ENCODE measurements at regions not wholly inside any gene's neighbourhood (a gene's known extent, or its start where the extent isn't known, plus 50 kb on each side); places are given as distances from the start of the nearest gene placed in this dataset.

DNA sequence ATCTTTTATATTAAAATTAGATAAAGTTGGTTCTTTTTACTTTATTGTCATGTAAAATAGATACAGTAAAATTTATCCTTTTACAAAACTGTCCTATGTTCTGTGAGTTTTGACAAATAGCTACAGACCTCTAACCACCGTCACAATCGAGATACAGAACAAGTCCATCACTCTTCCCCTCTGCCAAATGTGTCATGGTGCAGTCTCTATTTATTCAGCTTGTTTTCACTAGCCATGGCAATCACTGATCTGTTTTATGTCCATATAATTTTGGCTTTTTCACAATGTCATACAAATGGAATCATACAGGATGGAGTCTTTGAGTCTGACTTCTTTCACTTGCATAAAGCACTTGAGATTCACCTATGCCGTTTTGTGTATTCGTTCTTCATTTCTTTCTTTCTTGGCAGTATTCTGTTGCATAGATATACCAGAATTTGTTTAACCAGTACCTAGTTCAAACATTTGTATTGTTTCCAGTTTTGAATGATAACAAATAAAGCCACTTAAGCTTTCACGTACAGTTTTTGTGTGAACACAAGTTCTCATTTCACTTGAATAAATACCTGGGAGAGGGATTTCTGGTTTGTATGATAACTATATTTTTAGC is 273.2 kb upstream of the MPDZ start:
- DNase-seq (ENCODE audit: low spot score), result no peak

GRCh38 chr9:13550519-13550918 is 271.0 kb upstream of the MPDZ start:
- DNase-seq (ENCODE audit: low spot score), result no peak

- no peak for DNase-seq (ENCODE audit: low spot score)
These were observed 269.0 kb upstream of the MPDZ start for GRCh38 chr9:13548535-13548934.

- no peak for DNase-seq (ENCODE audit: low spot score)
These were observed 255.6 kb upstream of the MPDZ start for GRCh38 chr9:13535141-13535540.

DNA sequence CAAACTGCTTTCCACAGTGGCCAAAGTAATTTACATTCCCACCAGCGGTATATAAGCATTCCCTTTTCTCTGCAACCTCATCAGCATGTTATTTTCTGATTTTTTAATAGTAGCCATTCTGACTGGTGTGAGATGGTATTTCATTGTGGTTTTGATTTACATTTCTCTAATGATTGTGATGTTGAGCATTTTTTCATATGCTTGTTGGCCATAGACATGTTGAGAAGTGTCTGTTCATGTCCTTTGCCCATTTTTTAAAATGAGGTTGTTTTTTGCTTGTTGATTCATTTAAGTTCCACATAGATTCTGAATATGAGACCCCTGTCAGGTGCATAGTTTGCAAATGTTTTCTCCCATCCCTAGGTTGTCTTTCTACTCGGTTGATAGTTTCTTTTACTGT is 254.5 kb upstream of the MPDZ start:
- no peak for DNase-seq (ENCODE audit: low spot score)

- no peak for DNase-seq (ENCODE audit: low spot score)
These were observed 252.9 kb upstream of the MPDZ start for GRCh38 chr9:13532407-13532806.

DNA sequence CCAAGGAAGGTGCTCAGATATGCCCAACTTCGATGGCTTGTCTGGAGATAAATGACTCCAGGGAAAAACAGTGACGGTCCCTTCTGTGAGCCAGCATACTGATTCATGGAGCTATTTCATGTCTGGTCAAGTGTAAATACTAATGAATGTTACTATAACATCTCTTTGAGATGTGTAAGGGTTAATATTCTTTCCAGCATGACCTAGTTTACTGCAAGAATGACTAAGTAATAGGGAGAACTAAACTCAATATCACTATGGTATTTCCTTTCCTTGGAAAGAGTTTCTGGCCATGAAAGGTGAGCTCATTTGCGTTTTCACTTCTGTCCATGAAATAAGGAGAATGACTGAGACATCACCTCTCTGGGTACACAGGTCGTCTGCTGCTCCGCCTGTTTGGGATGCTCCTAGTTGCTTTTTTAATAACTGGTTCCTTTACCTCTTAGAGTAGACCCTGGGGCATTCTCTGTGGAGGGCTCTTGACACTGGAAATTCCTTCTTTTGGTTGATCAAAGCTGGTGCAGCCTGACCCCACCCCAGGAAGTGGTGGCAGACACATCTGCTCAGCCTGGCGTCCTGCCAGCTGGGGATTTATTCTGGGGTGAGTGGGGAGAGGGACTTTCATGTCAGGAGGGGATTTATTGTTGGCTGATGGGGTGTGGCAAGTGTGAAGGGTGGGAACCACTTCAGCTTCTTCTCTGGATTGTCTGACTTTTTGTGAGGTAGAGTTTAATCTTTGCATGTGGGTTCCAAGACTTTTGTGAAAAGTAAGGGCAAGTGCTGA is 250.0 kb upstream of the MPDZ start:
- no peak for DNase-seq (ENCODE audit: low spot score)

- DNase-seq (ENCODE audit: low spot score), result no peak
These were observed 244.8 kb upstream of the MPDZ start for GRCh38 chr9:13524245-13524644.

DNA sequence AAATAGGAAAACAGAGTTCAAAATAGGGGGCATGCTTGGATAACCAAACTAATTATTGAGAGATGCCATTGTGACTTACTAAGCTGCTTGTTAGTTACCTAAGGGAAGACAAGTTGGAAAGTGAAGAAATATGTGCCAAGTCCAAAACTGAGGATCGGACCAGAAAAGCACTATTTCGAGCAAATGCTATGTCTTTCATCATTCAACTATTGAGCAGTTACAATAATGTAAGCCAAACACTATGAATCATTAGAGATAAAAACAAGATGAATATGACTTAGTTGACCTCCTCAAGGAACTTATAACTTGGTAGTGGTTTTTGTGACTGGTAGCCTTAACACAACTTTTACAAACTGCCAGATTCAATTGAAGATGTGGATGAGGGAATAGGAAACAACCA is 240.6 kb upstream of the MPDZ start:
- no peak for DNase-seq (ENCODE audit: low spot score)

GRCh38 chr9:13513716-13514444 is 234.4 kb upstream of the MPDZ start:
- no peak for DNase-seq (ENCODE audit: low spot score)

GRCh38 chr9:13513286-13513685 is 233.8 kb upstream of the MPDZ start:
- no peak for DNase-seq (ENCODE audit: low spot score)

DNA sequence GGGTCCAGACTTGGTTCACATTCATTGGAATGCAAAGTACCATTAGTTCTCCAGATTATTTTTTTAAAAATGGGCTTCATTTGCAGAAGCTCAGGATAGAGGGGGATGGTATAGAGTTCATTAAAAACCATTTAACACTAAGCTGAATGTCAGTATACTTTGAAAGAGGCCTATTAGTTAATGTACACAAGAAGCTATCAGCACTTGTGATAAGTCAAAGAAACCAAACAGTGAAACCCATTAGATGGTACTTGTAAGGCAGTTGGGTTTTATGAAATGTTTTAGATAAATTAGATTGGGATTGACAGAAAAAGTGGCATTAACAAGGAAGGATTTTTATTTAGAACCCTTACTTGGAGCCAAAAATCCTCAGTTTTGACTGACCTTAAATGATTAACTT is 229.2 kb upstream of the MPDZ start:
- DNase-seq (ENCODE audit: low spot score), result no peak

DNA sequence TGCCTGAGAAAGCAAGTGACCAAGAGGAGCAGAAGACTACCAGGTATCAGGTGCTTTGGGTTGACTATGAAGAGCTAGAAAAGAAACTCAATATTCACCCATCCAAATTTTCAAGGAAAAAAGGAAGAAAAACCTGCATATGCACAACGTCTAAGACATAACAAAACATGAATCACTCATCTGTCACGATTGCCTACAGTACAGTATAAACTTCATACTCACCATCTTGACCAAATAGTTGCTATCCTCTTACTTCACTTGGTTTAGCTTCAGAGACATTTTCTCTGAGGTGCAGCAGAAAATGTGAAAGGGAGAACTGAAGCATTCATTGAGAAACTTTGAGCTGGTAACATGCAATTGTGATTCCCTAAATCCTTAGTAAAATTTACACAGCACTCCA is 228.6 kb upstream of the MPDZ start:
- DNase-seq (ENCODE audit: low spot score), result no peak

DNA sequence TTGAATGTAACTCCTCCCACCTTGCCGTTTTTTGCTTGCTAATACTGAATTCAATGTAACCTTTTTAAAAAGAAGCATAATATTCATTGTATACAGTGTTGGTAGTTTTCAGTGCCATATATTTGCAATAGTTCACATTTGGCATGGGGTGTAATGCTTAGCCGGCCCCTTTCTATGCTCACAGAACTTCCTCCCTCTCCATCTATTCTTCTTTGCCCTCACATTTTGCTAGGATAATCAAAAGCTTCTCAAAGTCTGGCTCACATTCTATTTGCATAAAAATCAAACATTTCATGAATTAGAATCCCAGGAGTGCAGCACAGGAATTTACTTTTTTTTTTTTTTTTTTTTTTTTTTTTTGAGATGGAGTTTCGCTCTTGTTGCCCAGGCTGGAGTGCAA is 226.3 kb upstream of the MPDZ start:
- DNase-seq (ENCODE audit: low spot score), result no peak

GRCh38 chr9:13503599-13503998 is 224.1 kb upstream of the MPDZ start:
- DNase-seq (ENCODE audit: low spot score), result no peak

- no peak for DNase-seq (ENCODE audit: low spot score)
These were observed 223.0 kb upstream of the MPDZ start for GRCh38 chr9:13502484-13502883.

GRCh38 chr9:13501018-13501417 is 221.5 kb upstream of the MPDZ start:
- no peak for DNase-seq (ENCODE audit: low spot score)

- DNase-seq (ENCODE audit: low spot score), result no peak
These were observed 220.5 kb upstream of the MPDZ start for GRCh38 chr9:13500034-13500433.

GRCh38 chr9:13493697-13494096 is 214.2 kb upstream of the MPDZ start:
- DNase-seq (ENCODE audit: low spot score), result no peak

DNA sequence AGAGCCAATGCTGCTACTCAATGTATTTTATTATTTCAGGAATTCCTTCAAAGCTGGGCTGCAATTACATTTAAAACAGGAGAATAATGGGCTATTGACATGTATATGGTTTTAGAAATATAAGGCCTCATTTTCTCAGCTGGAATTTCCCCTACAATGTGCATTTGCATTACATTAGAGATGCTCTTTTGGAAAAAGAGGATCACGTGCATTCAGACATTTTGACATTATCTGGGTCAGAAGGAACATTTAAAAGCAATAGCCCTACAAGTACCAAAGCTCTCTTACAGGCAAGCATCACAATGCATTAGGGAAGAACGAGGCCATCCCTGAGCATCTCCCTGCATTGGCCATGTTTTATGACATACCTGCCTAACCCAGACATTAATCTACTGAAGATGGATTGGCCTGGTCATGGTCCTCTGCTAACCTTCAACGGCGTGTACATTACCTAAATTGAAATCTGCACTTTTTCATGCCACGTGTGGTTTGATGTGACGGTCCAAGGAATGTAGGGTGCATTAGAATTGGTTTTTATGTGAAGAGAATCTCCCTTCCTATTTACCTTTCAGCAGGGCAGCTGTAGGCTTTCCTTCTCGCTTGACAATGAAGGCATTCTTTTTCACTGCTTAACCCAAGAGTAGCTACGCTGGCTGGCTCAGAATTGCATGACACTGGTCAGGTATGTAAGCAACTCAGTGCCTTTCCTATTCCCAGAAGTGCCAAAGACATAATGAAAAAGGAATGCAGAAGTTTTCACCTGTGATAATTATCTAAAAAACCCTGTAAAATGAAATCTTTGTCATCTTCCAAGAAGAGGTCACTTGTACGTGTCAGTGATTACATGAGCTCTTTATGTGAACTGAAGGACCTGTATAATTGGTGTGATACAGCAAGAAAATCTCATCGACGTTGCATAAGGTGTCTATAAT is 212.3 kb upstream of the MPDZ start:
- no peak for DNase-seq (ENCODE audit: low spot score)

GRCh38 chr9:13491138-13491492 is 211.6 kb upstream of the MPDZ start:
- no peak for DNase-seq (ENCODE audit: low spot score)

DNA sequence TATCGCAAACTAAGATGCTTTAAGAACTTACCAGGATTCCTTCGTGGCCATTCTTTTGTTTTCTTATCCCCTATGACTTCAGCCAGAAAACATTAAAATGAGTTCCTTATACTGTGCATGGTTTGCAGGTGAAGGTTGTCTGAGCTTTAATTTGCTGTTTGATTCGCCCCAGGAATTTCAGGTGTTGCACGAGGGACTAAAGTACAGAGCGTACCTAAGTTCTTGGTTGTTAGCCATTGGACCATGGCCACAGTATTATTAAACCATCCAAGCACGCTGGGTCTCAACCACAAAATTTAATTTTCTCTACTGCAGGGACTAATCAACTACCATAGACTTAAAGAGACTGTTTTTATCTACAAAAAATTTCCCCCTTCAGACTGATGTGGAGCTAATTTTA is 208.4 kb upstream of the MPDZ start:
- DNase-seq (ENCODE audit: low spot score), result no peak

All from putamen (tissue), 1 donor.